ENCODE measurements at regions not wholly inside any gene's neighbourhood (a gene's known extent, or its start where the extent isn't known, plus 50 kb on each side); places are given as distances from the start of the nearest gene placed in this dataset.

DNA sequence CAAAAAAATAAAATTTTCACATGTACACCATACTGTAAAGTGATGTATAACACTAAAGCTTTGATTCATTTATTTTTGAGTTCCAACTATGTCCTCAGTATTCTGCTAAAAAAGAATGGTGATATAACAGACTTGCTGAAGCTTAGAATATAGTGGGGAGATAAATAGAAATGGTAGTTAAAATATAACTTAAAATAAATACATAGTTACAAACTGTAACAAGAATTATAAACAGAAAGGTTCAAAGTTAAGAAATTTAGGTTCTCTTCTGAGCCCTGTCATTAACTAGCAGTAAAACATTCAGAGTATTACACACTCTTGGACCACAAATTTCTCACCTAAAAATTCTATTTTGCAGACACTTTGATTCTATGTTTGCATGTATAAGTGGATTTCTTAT, 392.1 kb downstream of the ANXA1 start:
- Histone ChIP-seq H3K9me3 (no peaks in the 10 kb centered on the region), H3K27ac (peak overlapping the region in 2 of 3 donors; percentile 66 to 69), H3K4me1 (peaks cover 0 to 24% (median 7%) of the 10 kb centered on the region in 4 donors), H3K4me3 (no peak overlapping the region), H3K27me3 (no peaks in the 10 kb centered on the region), H3K36me3 (no peaks in the 10 kb centered on the region)
- no peak for DNase-seq
- TF ChIP-seq, protein P1, sequence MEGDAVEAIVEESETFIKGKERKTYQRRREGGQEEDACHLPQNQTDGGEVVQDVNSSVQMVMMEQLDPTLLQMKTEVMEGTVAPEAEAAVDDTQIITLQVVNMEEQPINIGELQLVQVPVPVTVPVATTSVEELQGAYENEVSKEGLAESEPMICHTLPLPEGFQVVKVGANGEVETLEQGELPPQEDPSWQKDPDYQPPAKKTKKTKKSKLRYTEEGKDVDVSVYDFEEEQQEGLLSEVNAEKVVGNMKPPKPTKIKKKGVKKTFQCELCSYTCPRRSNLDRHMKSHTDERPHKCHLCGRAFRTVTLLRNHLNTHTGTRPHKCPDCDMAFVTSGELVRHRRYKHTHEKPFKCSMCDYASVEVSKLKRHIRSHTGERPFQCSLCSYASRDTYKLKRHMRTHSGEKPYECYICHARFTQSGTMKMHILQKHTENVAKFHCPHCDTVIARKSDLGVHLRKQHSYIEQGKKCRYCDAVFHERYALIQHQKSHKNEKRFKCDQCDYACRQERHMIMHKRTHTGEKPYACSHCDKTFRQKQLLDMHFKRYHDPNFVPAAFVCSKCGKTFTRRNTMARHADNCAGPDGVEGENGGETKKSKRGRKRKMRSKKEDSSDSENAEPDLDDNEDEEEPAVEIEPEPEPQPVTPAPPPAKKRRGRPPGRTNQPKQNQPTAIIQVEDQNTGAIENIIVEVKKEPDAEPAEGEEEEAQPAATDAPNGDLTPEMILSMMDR (IDR thresholded peaks at IDR 0.05): no peak
- no peak for TF ChIP-seq POLR2A (IDR thresholded peaks at IDR 0.05)
- peak; percentile 68 to 86 (median 82) for ATAC-seq
- intact Hi-C loops (cut with DNase I): no loop called here

DNA sequence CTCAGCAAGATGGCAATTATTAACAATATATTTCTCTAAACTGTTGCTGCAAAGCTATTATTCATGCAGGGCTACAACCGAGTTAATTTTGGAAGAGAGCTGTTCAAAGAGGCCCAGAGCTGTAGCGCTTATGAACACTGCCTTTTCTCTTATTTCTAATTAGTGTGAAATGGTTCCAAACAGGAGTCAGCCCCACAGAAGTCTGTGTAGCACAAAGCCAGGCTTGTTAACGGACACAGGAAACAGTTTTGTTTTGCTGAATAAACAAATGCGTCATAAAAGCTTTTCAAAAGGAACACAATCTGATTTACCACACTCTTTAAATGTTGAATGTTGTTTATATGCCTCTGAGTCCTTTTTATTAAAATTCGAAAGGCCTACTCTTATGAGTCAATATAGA, 396.5 kb downstream of the ANXA1 start:
- no peaks in the 10 kb centered on the region for H3K9me3 ChIP-seq
- peak overlapping the region in 1 of 3 donors; percentile 31 for H3K27ac ChIP-seq
- H3K27me3 ChIP-seq: no peaks in the 10 kb centered on the region
- WGBS (ENCODE audit: insufficient coverage, low coverage, low lambda C conversion rate, missing lambda C conversion rate): 28% methylated on average over 5 of the region's 5 CpGs
- peak in 3 of 4 donors; percentile 7 to 37 (median 29) for ATAC-seq
- TF ChIP-seq, protein P1 (IDR thresholded peaks at IDR 0.05): no peak
- no peak for TF ChIP-seq POLR2A (IDR thresholded peaks at IDR 0.05)
- intact Hi-C loops (cut with DNase I): no loop called here
- no peak for DNase-seq
- no peak overlapping the region for H3K4me3 ChIP-seq
- H3K4me1 ChIP-seq: peaks cover 0 to 31% (median 11%) of the 10 kb centered on the region in 4 donors
- no peaks in the 10 kb centered on the region for H3K36me3 ChIP-seq

DNA sequence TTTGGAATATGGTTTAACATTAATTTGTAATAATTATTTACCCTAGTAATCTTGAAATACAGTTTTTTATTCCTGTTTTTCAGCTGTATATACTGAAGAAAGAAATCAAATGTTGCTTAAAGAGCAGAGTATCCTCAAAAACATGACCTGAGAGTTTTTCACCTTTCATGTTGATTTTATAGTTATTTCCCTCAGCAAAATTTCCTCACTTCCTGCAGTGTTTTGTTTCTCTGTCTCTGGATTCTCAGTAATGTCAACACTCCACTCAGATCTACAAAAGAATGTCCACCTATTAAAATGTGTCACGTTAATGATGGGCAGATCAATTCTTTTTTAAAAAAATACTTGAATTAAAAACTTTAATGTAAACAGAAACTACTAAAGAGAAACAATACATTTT, 398.3 kb downstream of the ANXA1 start:
- DNase-seq (no peak), ATAC-seq (peak; percentile 54 to 70 (median 56))
- Histone ChIP-seq H3K4me1 (peaks cover 0 to 17% (median 6%) of the 10 kb centered on the region in 4 donors), H3K27ac (no peak overlapping the region), H3K9me3 (no peaks in the 10 kb centered on the region), H3K27me3 (no peaks in the 10 kb centered on the region), H3K36me3 (no peaks in the 10 kb centered on the region), H3K4me3 (no peak overlapping the region)
- intact Hi-C loops (cut with DNase I): no loop called here
- TF ChIP-seq, protein P1 (IDR thresholded peaks at IDR 0.05): no peak
- TF ChIP-seq POLR2A (IDR thresholded peaks at IDR 0.05): no peak
- WGBS (ENCODE audit: insufficient coverage, low coverage, low lambda C conversion rate, missing lambda C conversion rate): 11% methylated on average over 1 of the region's 1 CpG

DNA sequence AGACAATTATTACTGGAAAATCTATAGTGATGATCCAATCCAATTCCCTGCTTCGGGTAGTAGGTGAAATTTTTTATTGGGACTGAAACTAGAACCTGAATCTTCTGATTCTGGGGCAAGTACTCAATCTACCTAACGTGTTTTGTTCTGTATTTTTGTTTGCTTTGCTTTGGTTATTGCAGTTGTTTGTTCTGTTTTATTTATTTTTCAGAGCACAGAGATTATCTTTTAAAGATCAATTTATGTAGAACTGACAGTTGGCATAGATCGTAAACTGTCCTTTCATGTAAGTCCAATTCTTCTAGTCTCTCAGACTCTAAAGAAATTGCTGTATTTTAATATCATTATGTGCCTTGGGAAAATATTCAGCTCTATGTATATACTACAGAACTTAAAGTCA, 401.6 kb downstream of the ANXA1 start:
- intact Hi-C loops (cut with DNase I): no loop called here
- H3K4me3 ChIP-seq: no peak overlapping the region
- WGBS (ENCODE audit: insufficient coverage, low coverage, low lambda C conversion rate, missing lambda C conversion rate): 14% methylated on average over 3 of the region's 3 CpGs
- TF ChIP-seq, protein P1 (IDR thresholded peaks at IDR 0.05): no peak
- no peak for TF ChIP-seq POLR2A (IDR thresholded peaks at IDR 0.05)
- no peak for DNase-seq
- no peak overlapping the region for H3K27ac ChIP-seq
- no peaks in the 10 kb centered on the region for H3K36me3 ChIP-seq
- peaks cover 0 to 13% (median 5%) of the 10 kb centered on the region in 4 donors for H3K4me1 ChIP-seq
- H3K9me3 ChIP-seq: no peaks in the 10 kb centered on the region
- peak in 1 of 4 donors; percentile 85 for ATAC-seq
- no peaks in the 10 kb centered on the region for H3K27me3 ChIP-seq

DNA sequence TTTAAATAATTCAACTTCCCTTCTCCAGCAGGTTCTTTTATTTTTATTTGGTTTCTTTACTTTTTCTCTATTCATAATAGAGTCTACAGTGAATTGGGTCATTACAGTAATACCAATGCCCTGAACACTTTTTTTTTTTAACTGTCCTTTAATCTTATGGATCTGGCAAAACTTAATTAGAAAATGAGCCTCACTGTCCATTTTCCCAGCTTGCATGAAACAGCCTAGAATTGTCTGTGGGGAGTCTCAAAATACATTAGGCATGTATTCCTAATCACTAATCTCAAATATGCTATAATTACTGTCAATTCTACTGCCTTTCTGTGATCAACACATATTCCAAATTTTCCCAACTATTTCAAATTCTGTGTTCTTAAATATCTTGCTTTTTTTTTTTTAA, 406.8 kb downstream of the ANXA1 start:
- H3K4me1 ChIP-seq: no peaks in the 10 kb centered on the region
- TF ChIP-seq, protein P1 (IDR thresholded peaks at IDR 0.05): no peak
- no peak for TF ChIP-seq POLR2A (IDR thresholded peaks at IDR 0.05)
- intact Hi-C loops (cut with DNase I): no loop called here
- no peak overlapping the region for H3K27ac ChIP-seq
- no peak overlapping the region for H3K4me3 ChIP-seq
- H3K36me3 ChIP-seq: no peaks in the 10 kb centered on the region
- no peak for DNase-seq
- H3K9me3 ChIP-seq: no peaks in the 10 kb centered on the region
- H3K27me3 ChIP-seq: no peaks in the 10 kb centered on the region
- no peak for ATAC-seq
